Activated B cell treated with CpG ODN at 0.5 μM for 24 hours (primary cell): ENCODE measurements at regions not wholly inside any gene's neighbourhood (a gene's known extent, or its start where the extent isn't known, plus 50 kb on each side); places are given as distances from the start of the nearest gene placed in this dataset.

Source experiments
- ATAC-seq: fragments of 200-7000 bp; cut with Tn5 transposase; one replicate; pipeline ENCODE4 v1.10.0; 2021; ENCODE audit warnings: low read depth, mild to moderate bottlenecking, moderate library complexity
- CTCF ChIA-PET: fragments of 350-600 bp; sonication (Branson Sonifier 250); formaldehyde crosslinking; loops from one replicate; lab custom pipeline; 2021; ENCODE audit warnings: antibody characterized with exemption; lab: Charles Lee
- POLR2A ChIA-PET: fragments of 350-600 bp; sonication (Branson Sonifier 250); formaldehyde crosslinking; loops from one replicate; lab custom pipeline; 2021; ENCODE audit warnings: antibody characterized with exemption; lab: Charles Lee
- DNase-seq: peaks from one replicate; pipeline ENCODE4 v3.0.0; 2022
- H3K27ac Mint-ChIP-seq: one replicate; pipeline ENCODE4 v1.8.0; 2020; ENCODE audit warnings: mixed read lengths
- H3K27me3 Mint-ChIP-seq: one replicate; pipeline ENCODE4 v1.8.0; 2021; ENCODE audit warnings: mixed read lengths
- H3K36me3 Mint-ChIP-seq: one replicate; pipeline ENCODE4 v1.8.0; 2021; ENCODE audit warnings: low read depth, mixed read lengths
- H3K4me1 Mint-ChIP-seq: one replicate; pipeline ENCODE4 v1.8.0; 2021; ENCODE audit warnings: mixed read lengths
- H3K4me3 Mint-ChIP-seq: one replicate; pipeline ENCODE4 v1.8.0; 2020; ENCODE audit warnings: mild to moderate bottlenecking, mixed read lengths
- H3K9me3 Mint-ChIP-seq: one replicate; pipeline ENCODE4 v1.8.0; 2020; ENCODE audit warnings: mixed read lengths
- CTCF ChIP-seq: fragments of 200-600 bp; IDR thresholded peaks from one replicate; pipeline ENCODE4 v1.8.0; 2022; ENCODE audit warnings: antibody characterized with exemption, mild to moderate bottlenecking
- intact Hi-C: fragments of 100-400 bp; cut with micrococcal nuclease; formaldehyde crosslinking; loops from one replicate; pipeline ENCODE4 v1.15.1; 2024

GRCh38 chr4:63578383-63578782 is 830.9 kb downstream of the TECRL start:
- no peak for TF ChIP-seq CTCF
- no peak overlapping the region for H3K27ac Mint-ChIP-seq
- ATAC-seq = no peak
- no peaks in the 10 kb centered on the region for H3K36me3 Mint-ChIP-seq
- H3K4me1 Mint-ChIP-seq = no peaks in the 10 kb centered on the region
- POLR2A ChIA-PET = no interaction called here
- H3K9me3 Mint-ChIP-seq = peaks cover 8% of the 10 kb centered on the region
- no peak overlapping the region for H3K4me3 Mint-ChIP-seq
- H3K27me3 Mint-ChIP-seq = no peaks in the 10 kb centered on the region
- no peak for DNase-seq
- intact Hi-C loops = no loop called here
- CTCF ChIA-PET = no interaction called here

GRCh38 chr4:63566658-63567057 is 842.6 kb downstream of the TECRL start:
- POLR2A ChIA-PET = no interaction called here
- Mint-ChIP-seq H3K4me3 (no peak overlapping the region), H3K4me1 (no peaks in the 10 kb centered on the region), H3K36me3 (no peaks in the 10 kb centered on the region), H3K9me3 (peaks cover 3% of the 10 kb centered on the region), H3K27me3 (no peaks in the 10 kb centered on the region), H3K27ac (no peak overlapping the region)
- DNase-seq (no peak), ATAC-seq (no peak)
- no peak for TF ChIP-seq CTCF
- CTCF ChIA-PET = no interaction called here
- intact Hi-C loops = no loop called here

- Mint-ChIP-seq H3K9me3 (peaks cover 4% of the 10 kb centered on the region), H3K27ac (no peak overlapping the region), H3K36me3 (no peaks in the 10 kb centered on the region), H3K27me3 (no peaks in the 10 kb centered on the region), H3K4me3 (no peak overlapping the region), H3K4me1 (no peaks in the 10 kb centered on the region)
- DNase-seq (no peak), ATAC-seq (no peak)
- ChIA-PET CTCF (no interaction called here), POLR2A (no interaction called here)
- intact Hi-C loops = no loop called here
- no peak for TF ChIP-seq CTCF
Observed at GRCh38 chr4:63563288-63564014, 845.8 kb downstream of the TECRL start.

- no peak overlapping the region for H3K27ac Mint-ChIP-seq
- intact Hi-C loops = no loop called here
- peaks cover 15% of the 10 kb centered on the region for H3K9me3 Mint-ChIP-seq
- ChIA-PET POLR2A (no interaction called here), CTCF (no interaction called here)
- TF ChIP-seq CTCF = no peak
- no peaks in the 10 kb centered on the region for H3K4me1 Mint-ChIP-seq
- H3K27me3 Mint-ChIP-seq = no peaks in the 10 kb centered on the region
- DNase-seq (no peak), ATAC-seq (no peak)
- no peak overlapping the region for H3K4me3 Mint-ChIP-seq
- no peaks in the 10 kb centered on the region for H3K36me3 Mint-ChIP-seq
Observed at GRCh38 chr4:63558709-63559108, 850.5 kb downstream of the TECRL start.

- Mint-ChIP-seq H3K36me3 (no peaks in the 10 kb centered on the region), H3K4me3 (no peak overlapping the region), H3K27ac (no peak overlapping the region), H3K27me3 (no peaks in the 10 kb centered on the region), H3K9me3 (peaks cover 18% of the 10 kb centered on the region), H3K4me1 (no peaks in the 10 kb centered on the region)
- POLR2A ChIA-PET = no interaction called here
- TF ChIP-seq CTCF = no peak
- no peak for DNase-seq
- CTCF ChIA-PET = no interaction called here
- intact Hi-C loops = no loop called here
- ATAC-seq = no peak
Observed at GRCh38 chr4:63556332-63556731, 852.9 kb downstream of the TECRL start.
